Naive thymus-derived CD4-positive, alpha-beta T cell (primary cell): ENCODE measurements at regions not wholly inside any gene's neighbourhood (a gene's known extent, or its start where the extent isn't known, plus 50 kb on each side); places are given as distances from the start of the nearest gene placed in this dataset.

Experiments
- ATAC-seq: fragments of 150-1000 bp; cut with Tn5 transposase; 2 replicates; pipeline ENCODE4 v1.10.0; 2021; ENCODE audit warnings: mild to moderate bottlenecking, moderate library complexity
- CTCF ChIA-PET: fragments of 350-600 bp; sonication (Branson Sonifier 250); formaldehyde crosslinking; loops from one replicate; lab custom pipeline; 2021; ENCODE audit warnings: antibody characterized with exemption; lab: Charles Lee
- POLR2A ChIA-PET: fragments of 350-600 bp; sonication (Branson Sonifier 250); formaldehyde crosslinking; loops from one replicate; lab custom pipeline; 2021; ENCODE audit warnings: antibody characterized with exemption, inconsistent platforms; lab: Charles Lee
- DNase-seq, 9 donors: peaks; one replicate each; pipeline versions ENCODE4 v3.0.0 to v3.0.0-alpha.2; 2020 to 2022; ENCODE audit warnings: mixed read lengths in 1 of 9
- H3K27ac ChIP-seq: one replicate; pipeline ENCODE4 v1.7.0; 2013; ENCODE audit warnings: mild to moderate bottlenecking, low read depth, low read length, moderate library complexity
- H3K27me3 ChIP-seq, 2 donors: one replicate each; pipeline ENCODE4 v1.7.0; 2013; ENCODE audit warnings: low read length in 2 of 2, mild to moderate bottlenecking in 2 of 2, moderate library complexity in 2 of 2; ENCODE audit not compliant: control insufficient read depth in 2 of 2, insufficient read depth in 2 of 2
- H3K36me3 ChIP-seq, 3 experiments: 1 replicate in 2 of 3; 2 replicates in 1 of 3; pipeline ENCODE4 v1.7.0; 2013; ENCODE audit warnings: low read length in 3 of 3, mild to moderate bottlenecking in 3 of 3, moderate library complexity in 1 of 3; ENCODE audit not compliant: insufficient read depth in 3 of 3, control insufficient read depth in 2 of 3
- H3K4me1 ChIP-seq, 2 donors: one replicate each; pipeline ENCODE4 v1.7.0; 2013; ENCODE audit warnings: low read length in 2 of 2, mild to moderate bottlenecking in 2 of 2, moderate library complexity in 1 of 2; ENCODE audit not compliant: control insufficient read depth in 2 of 2, insufficient read depth in 2 of 2
- H3K4me3 ChIP-seq: 2 replicates; pipeline ENCODE4 v1.7.0; 2013; ENCODE audit warnings: mild to moderate bottlenecking, low read length
- H3K9me3 ChIP-seq, 3 experiments: 1 replicate in 2 of 3; 2 replicates in 1 of 3; pipeline ENCODE4 v1.7.0; 2013; ENCODE audit warnings: low read length in 3 of 3; ENCODE audit not compliant: control insufficient read depth in 2 of 3
- H3K27ac Mint-ChIP-seq, 9 donors: one replicate each; pipeline ENCODE4 v1.8.0; 2020 to 2022; ENCODE audit warnings: mixed read lengths in 9 of 9, mild to moderate bottlenecking in 8 of 9, moderate library complexity in 5 of 9, inconsistent platforms in 2 of 9
- H3K27me3 Mint-ChIP-seq, 5 donors: one replicate each; pipeline ENCODE4 v1.8.0; 2021 to 2022; ENCODE audit warnings: mixed read lengths in 5 of 5, mild to moderate bottlenecking in 1 of 5
- H3K36me3 Mint-ChIP-seq, 5 donors: one replicate each; pipeline ENCODE4 v1.8.0; 2020 to 2022; ENCODE audit warnings: mixed read lengths in 5 of 5, mild to moderate bottlenecking in 3 of 5, inconsistent platforms in 1 of 5
- H3K4me1 Mint-ChIP-seq, 7 donors: one replicate each; pipeline ENCODE4 v1.8.0; 2020 to 2022; ENCODE audit warnings: mixed read lengths in 7 of 7, mild to moderate bottlenecking in 3 of 7, inconsistent platforms in 1 of 7
- H3K4me3 Mint-ChIP-seq, 10 donors: one replicate each; pipeline ENCODE4 v1.8.0; 2020 to 2022; ENCODE audit warnings: mild to moderate bottlenecking in 10 of 10, mixed read lengths in 10 of 10, moderate library complexity in 6 of 10, inconsistent platforms in 2 of 10
- H3K9me3 Mint-ChIP-seq, 11 donors: one replicate each; pipeline ENCODE4 v1.8.0; 2020 to 2022; ENCODE audit warnings: mixed read lengths in 11 of 11, mild to moderate bottlenecking in 4 of 11, inconsistent platforms in 1 of 11, moderate library complexity in 1 of 11
- intact Hi-C, 2 donors: fragments of 100-400 bp; cut with micrococcal nuclease; formaldehyde crosslinking; loops; one replicate each; pipeline ENCODE4 v1.15.1; 2023

DNA sequence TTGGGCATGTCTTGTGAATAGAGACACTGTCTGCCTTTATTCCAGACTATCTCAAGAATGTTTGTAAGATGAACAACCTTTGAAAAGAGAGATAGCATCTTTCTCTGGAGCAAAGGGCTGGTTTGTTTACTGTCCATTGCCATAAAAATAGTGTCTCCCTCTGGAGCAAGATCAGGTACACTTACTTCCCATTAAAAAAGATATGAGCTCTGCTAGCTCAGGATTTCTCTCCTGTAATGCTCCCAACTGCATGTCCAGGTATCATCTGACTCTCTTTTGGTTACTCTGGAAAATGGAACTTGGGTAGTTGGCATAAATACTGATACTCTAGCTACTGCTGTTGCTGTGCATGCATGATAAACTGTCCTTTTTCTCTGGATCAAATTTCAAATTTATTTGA lies 381.1 kb downstream of the TFEC start:
- no peaks in the 10 kb centered on the region for H3K4me1 Mint-ChIP-seq
- peaks cover 0 to 5% (median 0%) of the 10 kb centered on the region in 11 donors for H3K9me3 Mint-ChIP-seq
- no peak for ATAC-seq
- no peak overlapping the region for H3K4me3 Mint-ChIP-seq
- no peak overlapping the region for H3K27ac Mint-ChIP-seq
- no peak overlapping the region for H3K27ac ChIP-seq
- no peak for DNase-seq
- H3K4me1 ChIP-seq = no peaks in the 10 kb centered on the region
- POLR2A ChIA-PET = no interaction called here
- no peak overlapping the region for H3K4me3 ChIP-seq
- H3K36me3 ChIP-seq = no peaks in the 10 kb centered on the region
- no peaks in the 10 kb centered on the region for H3K36me3 Mint-ChIP-seq
- intact Hi-C loops = no loop called here
- H3K27me3 ChIP-seq = no peaks in the 10 kb centered on the region
- CTCF ChIA-PET = no interaction called here
- peaks cover 0 to 4% (median 0%) of the 10 kb centered on the region in 5 donors for H3K27me3 Mint-ChIP-seq
- no peaks in the 10 kb centered on the region for H3K9me3 ChIP-seq

- peaks cover 0 to 9% (median 0%) of the 10 kb centered on the region in 11 donors for H3K9me3 Mint-ChIP-seq
- H3K9me3 ChIP-seq = no peaks in the 10 kb centered on the region
- intact Hi-C loops = no loop called here
- H3K4me1 ChIP-seq = no peaks in the 10 kb centered on the region
- no peak overlapping the region for H3K4me3 ChIP-seq
- DNase-seq (no peak), ATAC-seq (no peak)
- no peaks in the 10 kb centered on the region for H3K36me3 Mint-ChIP-seq
- H3K27ac Mint-ChIP-seq = no peak overlapping the region
- ChIA-PET CTCF (no interaction called here), POLR2A (no interaction called here)
- peaks cover 0 to 4% (median 0%) of the 10 kb centered on the region in 5 donors for H3K27me3 Mint-ChIP-seq
- no peaks in the 10 kb centered on the region for H3K36me3 ChIP-seq
- H3K4me1 Mint-ChIP-seq = no peaks in the 10 kb centered on the region
- H3K4me3 Mint-ChIP-seq = no peak overlapping the region
- H3K27ac ChIP-seq = no peak overlapping the region
- no peaks in the 10 kb centered on the region for H3K27me3 ChIP-seq
Measured at GRCh38 chr7:115647712-115648111, 382.9 kb downstream of the TFEC start.

DNA sequence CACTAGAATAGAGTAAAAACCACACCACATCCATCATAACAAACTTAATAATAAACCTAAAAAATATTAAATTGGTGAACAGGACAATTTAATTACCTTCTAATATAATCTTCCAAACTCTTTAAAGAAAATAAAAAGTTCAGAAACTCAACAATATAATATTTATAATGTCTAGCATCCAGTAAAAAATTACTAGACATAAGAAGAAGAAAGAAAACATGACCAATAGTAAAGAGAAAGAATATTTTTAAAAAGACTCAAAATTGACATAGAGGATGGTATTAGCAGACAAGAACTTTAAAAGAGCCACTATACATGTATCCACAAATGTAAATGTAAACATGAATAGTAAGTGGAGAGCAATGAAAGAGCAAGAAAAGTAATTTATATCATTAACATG lies 388.4 kb downstream of the TFEC start:
- CTCF ChIA-PET = no interaction called here

DNA sequence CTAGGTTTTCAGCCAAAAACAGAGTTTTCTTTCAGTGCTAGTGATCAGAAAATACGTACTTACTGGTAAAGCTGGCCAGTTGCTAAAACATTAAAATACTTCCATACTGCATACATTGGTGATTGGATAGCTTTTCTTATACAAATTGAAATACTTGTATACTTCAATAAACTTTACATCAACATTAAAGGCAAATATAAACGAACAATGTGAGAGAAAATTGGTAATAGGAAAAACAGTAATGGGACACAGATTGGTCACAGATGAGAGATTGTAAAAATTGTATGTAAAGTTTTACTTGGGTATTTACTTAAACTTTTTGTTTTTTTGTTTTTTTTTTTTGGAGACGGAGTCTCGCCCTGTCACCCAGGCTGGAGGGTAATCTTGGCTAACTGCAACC lies 391.7 kb downstream of the TFEC start:
- Histone ChIP-seq H3K27me3 (no peaks in the 10 kb centered on the region), H3K4me3 (no peak overlapping the region), H3K4me1 (no peaks in the 10 kb centered on the region), H3K36me3 (no peaks in the 10 kb centered on the region), H3K9me3 (no peaks in the 10 kb centered on the region), H3K27ac (no peak overlapping the region)
- ChIA-PET POLR2A (no interaction called here), CTCF (no interaction called here)
- Mint-ChIP-seq H3K4me1 (no peaks in the 10 kb centered on the region), H3K4me3 (no peak overlapping the region), H3K36me3 (no peaks in the 10 kb centered on the region), H3K27me3 (no peaks in the 10 kb centered on the region), H3K9me3 (peaks cover 0 to 44% (median 7%) of the 10 kb centered on the region in 11 donors), H3K27ac (no peak overlapping the region)
- DNase-seq = no peak
- no peak for ATAC-seq
- intact Hi-C loops = no loop called here

More for the DNA sequence above, 388.4 kb downstream of the TFEC start:
- Histone ChIP-seq H3K27me3 (no peaks in the 10 kb centered on the region), H3K4me3 (no peak overlapping the region), H3K9me3 (no peaks in the 10 kb centered on the region), H3K36me3 (no peaks in the 10 kb centered on the region), H3K4me1 (no peaks in the 10 kb centered on the region), H3K27ac (no peak overlapping the region)
- ATAC-seq = no peak
- DNase-seq = no peak
- Mint-ChIP-seq H3K27me3 (no peaks in the 10 kb centered on the region), H3K27ac (no peak overlapping the region), H3K4me3 (no peak overlapping the region), H3K4me1 (no peaks in the 10 kb centered on the region), H3K36me3 (no peaks in the 10 kb centered on the region), H3K9me3 (peaks cover 0 to 44% (median 5%) of the 10 kb centered on the region in 11 donors)
- intact Hi-C loops = no loop called here
- POLR2A ChIA-PET = no interaction called here

GRCh38 chr7:115637128-115637527 lies 393.4 kb downstream of the TFEC start:
- no peak overlapping the region for H3K4me3 ChIP-seq
- DNase-seq (no peak), ATAC-seq (no peak)
- Mint-ChIP-seq H3K27me3 (no peaks in the 10 kb centered on the region), H3K9me3 (peaks cover 0 to 29% (median 7%) of the 10 kb centered on the region in 11 donors), H3K4me1 (no peaks in the 10 kb centered on the region), H3K27ac (no peak overlapping the region), H3K36me3 (no peaks in the 10 kb centered on the region), H3K4me3 (no peak overlapping the region)
- CTCF ChIA-PET = no interaction called here
- H3K4me1 ChIP-seq = no peaks in the 10 kb centered on the region
- intact Hi-C loops = no loop called here
- no peak overlapping the region for H3K27ac ChIP-seq
- POLR2A ChIA-PET = no interaction called here
- H3K36me3 ChIP-seq = no peaks in the 10 kb centered on the region
- no peaks in the 10 kb centered on the region for H3K9me3 ChIP-seq
- no peaks in the 10 kb centered on the region for H3K27me3 ChIP-seq

DNA sequence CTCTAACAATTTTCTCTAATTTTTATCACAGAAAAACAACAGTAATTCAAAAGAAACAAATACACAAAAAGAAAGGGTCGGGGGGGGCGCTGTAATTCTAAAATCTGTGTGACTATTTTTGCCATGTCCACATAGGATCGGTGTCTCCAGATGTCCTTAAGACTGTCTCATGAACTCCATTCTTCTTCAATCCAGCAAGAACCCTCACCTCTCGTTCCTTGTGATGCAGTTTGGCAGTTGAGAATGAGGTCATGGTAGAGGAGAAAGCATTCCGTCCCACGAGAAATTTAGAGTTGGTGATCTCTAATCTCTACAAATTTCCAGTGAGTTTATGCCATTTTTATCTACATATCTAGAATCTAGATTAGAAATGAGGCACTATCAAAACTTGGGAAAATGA lies 394.7 kb downstream of the TFEC start:
- Histone ChIP-seq H3K9me3 (no peaks in the 10 kb centered on the region), H3K27ac (no peak overlapping the region), H3K4me3 (no peak overlapping the region), H3K27me3 (no peaks in the 10 kb centered on the region), H3K4me1 (no peaks in the 10 kb centered on the region), H3K36me3 (no peaks in the 10 kb centered on the region)
- no peaks in the 10 kb centered on the region for H3K36me3 Mint-ChIP-seq
- peaks cover 0 to 18% (median 3%) of the 10 kb centered on the region in 11 donors for H3K9me3 Mint-ChIP-seq
- no peak overlapping the region for H3K4me3 Mint-ChIP-seq
- ChIA-PET CTCF (no interaction called here), POLR2A (no interaction called here)
- no peak overlapping the region for H3K27ac Mint-ChIP-seq
- H3K4me1 Mint-ChIP-seq = no peaks in the 10 kb centered on the region
- H3K27me3 Mint-ChIP-seq = no peaks in the 10 kb centered on the region
- DNase-seq = no peak
- ATAC-seq = no peak
- intact Hi-C loops = no loop called here

- no peak for ATAC-seq
- Mint-ChIP-seq H3K36me3 (no peaks in the 10 kb centered on the region), H3K9me3 (peaks cover 0 to 13% (median 1%) of the 10 kb centered on the region in 11 donors), H3K27me3 (no peaks in the 10 kb centered on the region), H3K27ac (no peak overlapping the region), H3K4me3 (no peak overlapping the region), H3K4me1 (no peaks in the 10 kb centered on the region)
- H3K4me1 ChIP-seq = no peaks in the 10 kb centered on the region
- H3K4me3 ChIP-seq = no peak overlapping the region
- CTCF ChIA-PET = no interaction called here
- intact Hi-C loops = no loop called here
- H3K27ac ChIP-seq = no peak overlapping the region
- no peaks in the 10 kb centered on the region for H3K36me3 ChIP-seq
- H3K27me3 ChIP-seq = no peaks in the 10 kb centered on the region
- no peaks in the 10 kb centered on the region for H3K9me3 ChIP-seq
- POLR2A ChIA-PET = no interaction called here
- no peak for DNase-seq
Measured at GRCh38 chr7:115635376-115635775, 395.2 kb downstream of the TFEC start.
